ENCODE measurements at regions not wholly inside any gene's neighbourhood (a gene's known extent, or its start where the extent isn't known, plus 50 kb on each side); places are given as distances from the start of the nearest gene placed in this dataset.

GRCh38 chr20:51204051-51204715, 181.3 kb upstream of the KCNG1 start:
- TF ChIP-seq CTCF (IDR thresholded peaks at IDR 0.05) = no peak
- H3K27me3 Mint-ChIP-seq (ENCODE audit: low read depth, poor library complexity) = peaks cover 26% of the 10 kb centered on the region
- H3K4me3 Mint-ChIP-seq = no peak overlapping the region
- H3K9me3 Mint-ChIP-seq = no peaks in the 10 kb centered on the region
- H3K4me1 Mint-ChIP-seq = peaks cover 10% of the 10 kb centered on the region
- no peak overlapping the region for H3K27ac Mint-ChIP-seq
- no peaks in the 10 kb centered on the region for H3K36me3 Mint-ChIP-seq (ENCODE audit: low read depth)
- no peak for DNase-seq

GRCh38 chr20:51202304-51202703, 179.4 kb upstream of the KCNG1 start:
- no peak for TF ChIP-seq CTCF (IDR thresholded peaks at IDR 0.05)
- Mint-ChIP-seq H3K4me3 (no peak overlapping the region), H3K9me3 (no peaks in the 10 kb centered on the region), H3K27me3 (ENCODE audit: low read depth, poor library complexity) (peaks cover 26% of the 10 kb centered on the region), H3K4me1 (peaks cover 7% of the 10 kb centered on the region), H3K36me3 (ENCODE audit: low read depth) (no peaks in the 10 kb centered on the region), H3K27ac (no peak overlapping the region)
- DNase-seq = no peak

- no peak for TF ChIP-seq CTCF (IDR thresholded peaks at IDR 0.05)
- Mint-ChIP-seq H3K27ac (no peak overlapping the region), H3K4me1 (peaks cover 14% of the 10 kb centered on the region), H3K27me3 (ENCODE audit: low read depth, poor library complexity) (peaks cover 32% of the 10 kb centered on the region), H3K9me3 (peaks cover 6% of the 10 kb centered on the region), H3K36me3 (ENCODE audit: low read depth) (no peaks in the 10 kb centered on the region), H3K4me3 (no peak overlapping the region)
- no peak for DNase-seq
Measured at GRCh38 chr20:51199920-51200319, 177.0 kb upstream of the KCNG1 start.

DNA sequence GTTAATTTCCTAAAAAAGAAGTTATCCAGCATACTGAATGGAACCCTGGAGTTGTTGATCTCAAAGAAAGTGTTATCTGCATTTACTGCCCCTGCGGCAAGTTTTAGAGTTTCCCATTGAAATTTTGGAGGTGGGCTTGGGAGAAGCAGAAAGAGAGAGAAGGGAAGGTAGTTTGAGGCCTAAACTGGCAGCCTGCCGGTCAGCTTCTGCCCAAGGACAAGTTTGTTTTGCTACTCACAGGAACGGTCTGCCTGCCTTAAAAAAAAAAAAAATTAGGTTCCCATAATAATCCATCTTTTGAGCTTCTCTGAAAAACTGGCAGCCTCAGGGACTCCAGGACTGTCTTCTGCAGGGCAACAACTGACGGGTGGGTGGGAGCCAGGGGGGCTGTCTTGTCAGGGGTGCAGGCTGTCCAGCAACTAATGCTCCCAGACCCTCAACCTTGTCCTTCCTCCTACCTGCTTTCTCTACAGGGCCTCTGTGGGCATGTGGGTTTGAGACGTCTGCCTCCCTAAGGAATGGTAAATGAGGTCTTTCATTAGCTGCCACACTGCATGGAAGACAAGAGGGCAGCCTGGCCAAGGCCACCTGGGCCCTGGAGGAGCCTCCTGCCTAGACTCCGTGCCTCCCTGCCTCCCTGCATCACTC, 176.1 kb upstream of the KCNG1 start:
- Mint-ChIP-seq H3K4me3 (no peak overlapping the region), H3K4me1 (peaks cover 14% of the 10 kb centered on the region), H3K27ac (no peak overlapping the region), H3K9me3 (peaks cover 7% of the 10 kb centered on the region), H3K27me3 (ENCODE audit: low read depth, poor library complexity) (peaks cover 26% of the 10 kb centered on the region), H3K36me3 (ENCODE audit: low read depth) (no peaks in the 10 kb centered on the region)
- TF ChIP-seq CTCF (IDR thresholded peaks at IDR 0.05) = no peak
- no peak for DNase-seq

DNA sequence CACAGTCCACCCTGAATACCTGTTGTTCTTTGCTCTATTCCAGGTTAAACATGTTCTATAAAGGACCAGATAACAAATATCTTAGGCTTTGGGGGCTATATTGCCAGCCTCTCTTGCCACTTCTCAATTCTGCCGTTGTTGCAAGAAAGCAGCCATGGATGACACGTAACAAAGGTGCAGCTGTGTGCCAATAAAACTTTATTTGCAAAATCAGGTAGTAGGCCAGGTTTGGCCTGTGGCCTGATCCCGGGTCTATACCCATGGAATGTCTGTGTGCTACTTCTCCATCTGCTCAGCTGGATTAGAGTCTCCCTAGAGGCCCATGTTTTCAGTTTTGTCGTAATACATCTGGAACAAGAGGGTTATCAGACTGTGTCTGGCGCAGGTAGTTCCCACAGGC, 175.3 kb upstream of the KCNG1 start:
- no peak for DNase-seq
- H3K27ac Mint-ChIP-seq = no peak overlapping the region
- peaks cover 14% of the 10 kb centered on the region for H3K4me1 Mint-ChIP-seq
- peaks cover 9% of the 10 kb centered on the region for H3K9me3 Mint-ChIP-seq
- H3K4me3 Mint-ChIP-seq = no peak overlapping the region
- peaks cover 26% of the 10 kb centered on the region for H3K27me3 Mint-ChIP-seq (ENCODE audit: low read depth, poor library complexity)
- no peak for TF ChIP-seq CTCF (IDR thresholded peaks at IDR 0.05)
- H3K36me3 Mint-ChIP-seq (ENCODE audit: low read depth) = no peaks in the 10 kb centered on the region

Data from nephron progenitor cell (in vitro differentiated cells).